ENCODE measurements at regions not wholly inside any gene's neighbourhood (a gene's known extent, or its start where the extent isn't known, plus 50 kb on each side); places are given as distances from the start of the nearest gene placed in this dataset.
"Not testable (repeated sequence)": the region's sequence is repeated elsewhere in the genome, so short reads cannot be mapped to it uniquely, and the experiment has no call there.

- no peak overlapping the region for H3K4me3 ChIP-seq (ENCODE audit: low read length)
- no peak overlapping the region for H3K27ac ChIP-seq (ENCODE audit: low read length)
These were observed 167.7 kb downstream of the SIM1 start for GRCh38 chr6:100296810-100297544.

GRCh38 chr6:100295172-100295571 lies 169.5 kb downstream of the SIM1 start:
- H3K4me1 ChIP-seq (ENCODE audit: insufficient read depth, low read length): peaks cover 16% of the 10 kb centered on the region
- H3K27me3 ChIP-seq (ENCODE audit: insufficient read depth, low read length); H3K4me3 ChIP-seq (ENCODE audit: low read length): not testable (repeated sequence)

More at GRCh38 chr6:100296810-100297544, 167.7 kb downstream of the SIM1 start:
- Histone ChIP-seq H3K9ac (ENCODE audit: low read depth, low read length) (no peak overlapping the region), H3K9me3 (ENCODE audit: insufficient read depth, low read depth, low read length) (no peaks in the 10 kb centered on the region), H3K27me3 (ENCODE audit: insufficient read depth, low read length) (no peaks in the 10 kb centered on the region), H3K36me3 (ENCODE audit: insufficient read depth, low read depth, low read length) (no peaks in the 10 kb centered on the region), H3K4me1 (ENCODE audit: insufficient read depth, low read length) (peaks cover 18% of the 10 kb centered on the region)

GRCh38 chr6:100289285-100289684 lies 175.4 kb downstream of the SIM1 start:
- H3K4me3 ChIP-seq (ENCODE audit: low read length): no peak overlapping the region
- H3K27me3 ChIP-seq (ENCODE audit: insufficient read depth, low read length): no peaks in the 10 kb centered on the region
- peaks cover 8% of the 10 kb centered on the region for H3K4me1 ChIP-seq (ENCODE audit: insufficient read depth, low read length)
- no peaks in the 10 kb centered on the region for H3K9me3 ChIP-seq (ENCODE audit: insufficient read depth, low read depth, low read length)
- no peaks in the 10 kb centered on the region for H3K36me3 ChIP-seq (ENCODE audit: insufficient read depth, low read depth, low read length)
- no peak overlapping the region for H3K9ac ChIP-seq (ENCODE audit: low read depth, low read length)
- H3K27ac ChIP-seq (ENCODE audit: low read length): no peak overlapping the region

More at GRCh38 chr6:100295172-100295571, 169.5 kb downstream of the SIM1 start:
- H3K27ac ChIP-seq (ENCODE audit: low read length); H3K9ac ChIP-seq (ENCODE audit: low read depth, low read length); H3K36me3 ChIP-seq (ENCODE audit: insufficient read depth, low read depth, low read length); H3K9me3 ChIP-seq (ENCODE audit: insufficient read depth, low read depth, low read length): not testable (repeated sequence)

GRCh38 chr6:100288311-100288710 lies 176.4 kb downstream of the SIM1 start:
- Histone ChIP-seq H3K27me3 (ENCODE audit: insufficient read depth, low read length) (no peaks in the 10 kb centered on the region), H3K36me3 (ENCODE audit: insufficient read depth, low read depth, low read length) (no peaks in the 10 kb centered on the region), H3K9ac (ENCODE audit: low read depth, low read length) (no peak overlapping the region), H3K9me3 (ENCODE audit: insufficient read depth, low read depth, low read length) (no peaks in the 10 kb centered on the region), H3K4me1 (ENCODE audit: insufficient read depth, low read length) (0 out of 2 replicates have a peak, but pooled peaks cover 5% of the 10 kb centered on the region), H3K4me3 (ENCODE audit: low read length) (no peak overlapping the region), H3K27ac (ENCODE audit: low read length) (no peak overlapping the region)

- Histone ChIP-seq H3K27ac (ENCODE audit: low read length) (no peak overlapping the region), H3K36me3 (ENCODE audit: insufficient read depth, low read depth, low read length) (no peaks in the 10 kb centered on the region), H3K9me3 (ENCODE audit: insufficient read depth, low read depth, low read length) (no peaks in the 10 kb centered on the region), H3K4me1 (ENCODE audit: insufficient read depth, low read length) (peaks cover 14% of the 10 kb centered on the region), H3K4me3 (ENCODE audit: low read length) (no peak overlapping the region), H3K27me3 (ENCODE audit: insufficient read depth, low read length) (0 out of 2 replicates have a peak, but pooled peaks cover 5% of the 10 kb centered on the region), H3K9ac (ENCODE audit: low read depth, low read length) (no peak overlapping the region)
These were observed 181.4 kb downstream of the SIM1 start for GRCh38 chr6:100283285-100283684.

- H3K27me3 ChIP-seq (ENCODE audit: insufficient read depth, low read length): 0 out of 2 replicates have a peak, but pooled peaks cover 5% of the 10 kb centered on the region
- no peaks in the 10 kb centered on the region; the same call in 1 of the 2 replicates for H3K9me3 ChIP-seq (ENCODE audit: insufficient read depth, low read depth, low read length)
- H3K9ac ChIP-seq (ENCODE audit: low read depth, low read length): peak overlapping the region; percentile 71; the same call in 1 of the 2 replicates
- H3K36me3 ChIP-seq (ENCODE audit: insufficient read depth, low read depth, low read length): no peaks in the 10 kb centered on the region
- H3K4me1 ChIP-seq (ENCODE audit: insufficient read depth, low read length): peaks cover 20% of the 10 kb centered on the region
- H3K4me3 ChIP-seq (ENCODE audit: low read length): peak overlapping the region; percentile 64
- no peak overlapping the region for H3K27ac ChIP-seq (ENCODE audit: low read length)
These were observed 183.2 kb downstream of the SIM1 start for GRCh38 chr6:100281471-100281901.

GRCh38 chr6:100276311-100277057 lies 188.2 kb downstream of the SIM1 start:
- Histone ChIP-seq H3K27ac (ENCODE audit: low read length) (no peak overlapping the region), H3K9ac (ENCODE audit: low read depth, low read length) (no peak overlapping the region), H3K4me1 (ENCODE audit: insufficient read depth, low read length) (peaks cover 6% of the 10 kb centered on the region), H3K27me3 (ENCODE audit: insufficient read depth, low read length) (no peaks in the 10 kb centered on the region), H3K36me3 (ENCODE audit: insufficient read depth, low read depth, low read length) (no peaks in the 10 kb centered on the region), H3K4me3 (ENCODE audit: low read length) (no peak overlapping the region), H3K9me3 (ENCODE audit: insufficient read depth, low read depth, low read length) (no peaks in the 10 kb centered on the region; the same call in none of the 2 replicates)

- Histone ChIP-seq H3K36me3 (ENCODE audit: insufficient read depth, low read depth, low read length) (no peaks in the 10 kb centered on the region), H3K9me3 (ENCODE audit: insufficient read depth, low read depth, low read length) (no peaks in the 10 kb centered on the region; the same call in none of the 2 replicates), H3K27me3 (ENCODE audit: insufficient read depth, low read length) (no peaks in the 10 kb centered on the region), H3K4me1 (ENCODE audit: insufficient read depth, low read length) (peaks cover 14% of the 10 kb centered on the region), H3K4me3 (ENCODE audit: low read length) (no peak overlapping the region), H3K9ac (ENCODE audit: low read depth, low read length) (no peak overlapping the region), H3K27ac (ENCODE audit: low read length) (no peak overlapping the region)
These were observed 190.6 kb downstream of the SIM1 start for GRCh38 chr6:100274147-100274546.

- Histone ChIP-seq H3K27me3 (ENCODE audit: insufficient read depth, low read length) (no peaks in the 10 kb centered on the region), H3K9ac (ENCODE audit: low read depth, low read length) (no peak overlapping the region), H3K27ac (ENCODE audit: low read length) (no peak overlapping the region), H3K4me3 (ENCODE audit: low read length) (no peak overlapping the region), H3K9me3 (ENCODE audit: insufficient read depth, low read depth, low read length) (no peaks in the 10 kb centered on the region; the same call in 1 of the 2 replicates), H3K4me1 (ENCODE audit: insufficient read depth, low read length) (peaks cover 23% of the 10 kb centered on the region), H3K36me3 (ENCODE audit: insufficient read depth, low read depth, low read length) (no peaks in the 10 kb centered on the region)
These were observed 193.1 kb downstream of the SIM1 start for GRCh38 chr6:100271625-100272024.

- H3K36me3 ChIP-seq (ENCODE audit: insufficient read depth, low read depth, low read length): no peaks in the 10 kb centered on the region
- H3K27me3 ChIP-seq (ENCODE audit: insufficient read depth, low read length): no peaks in the 10 kb centered on the region
- H3K4me3 ChIP-seq (ENCODE audit: low read length): no peak overlapping the region
- no peak overlapping the region for H3K27ac ChIP-seq (ENCODE audit: low read length)
- H3K9ac ChIP-seq (ENCODE audit: low read depth, low read length): no peak overlapping the region
- no peaks in the 10 kb centered on the region; the same call in 1 of the 2 replicates for H3K9me3 ChIP-seq (ENCODE audit: insufficient read depth, low read depth, low read length)
- H3K4me1 ChIP-seq (ENCODE audit: insufficient read depth, low read length): peaks cover 23% of the 10 kb centered on the region
These were observed 193.5 kb downstream of the SIM1 start for GRCh38 chr6:100271202-100271601.

GRCh38 chr6:100269189-100269588 lies 195.5 kb downstream of the SIM1 start:
- Histone ChIP-seq H3K9ac (ENCODE audit: low read depth, low read length) (no peak overlapping the region), H3K36me3 (ENCODE audit: insufficient read depth, low read depth, low read length) (no peaks in the 10 kb centered on the region), H3K4me1 (ENCODE audit: insufficient read depth, low read length) (peaks cover 23% of the 10 kb centered on the region), H3K27me3 (ENCODE audit: insufficient read depth, low read length) (no peaks in the 10 kb centered on the region), H3K27ac (ENCODE audit: low read length) (no peak overlapping the region), H3K9me3 (ENCODE audit: insufficient read depth, low read depth, low read length) (no peaks in the 10 kb centered on the region), H3K4me3 (ENCODE audit: low read length) (no peak overlapping the region)
